Right lobe of liver (tissue), 4 donors: ENCODE measurements at regions not wholly inside any gene's neighbourhood (a gene's known extent, or its start where the extent isn't known, plus 50 kb on each side); places are given as distances from the start of the nearest gene placed in this dataset.

ENCODE experiments used
- POLR2A ChIP-seq: fragments of 450-650 bp; IDR thresholded peaks from one replicate; pipeline ENCODE4 v1.6.1; 2017; ENCODE audit warnings: antibody characterized with exemption, mild to moderate bottlenecking
- TF ChIP-seq, protein P1 (sequence below), 4 donors: fragments of 200-600 bp in 3 of 4; fragments of 450-650 bp in 1 of 4; IDR thresholded peaks; one replicate each; pipeline versions ENCODE4 v1.5.1 to v1.8.0; 2016 to 2022; ENCODE audit warnings: antibody characterized with exemption in 4 of 4, mild to moderate bottlenecking in 2 of 4
- donor health status: DM: no; HTN: no; CAD: no.
- donor health status: DM: no; HTN: no; CAD: no.
- donor health status: DM: no; HTN: yes; CAD: no.

DNA sequence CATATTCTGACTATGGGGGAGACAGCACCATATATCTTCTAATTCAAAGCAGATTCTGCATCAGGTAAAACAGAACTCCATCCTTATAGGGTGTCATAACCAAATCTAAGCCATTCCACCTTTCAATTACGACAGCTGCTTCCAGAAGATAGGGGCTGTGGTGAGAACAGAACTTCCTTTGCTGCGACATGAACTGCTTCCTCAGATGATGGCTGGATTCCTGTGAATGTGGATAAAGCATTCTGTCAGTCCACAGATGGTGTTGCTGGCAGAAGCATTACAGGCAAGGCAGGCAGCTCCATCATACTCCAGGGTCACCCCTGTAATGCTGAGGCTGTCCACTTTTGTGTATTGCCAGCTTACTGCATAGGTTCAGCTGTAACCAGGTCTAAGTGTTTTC, 122.0 kb downstream of the GPCPD1 start:
- TF ChIP-seq, protein P1, sequence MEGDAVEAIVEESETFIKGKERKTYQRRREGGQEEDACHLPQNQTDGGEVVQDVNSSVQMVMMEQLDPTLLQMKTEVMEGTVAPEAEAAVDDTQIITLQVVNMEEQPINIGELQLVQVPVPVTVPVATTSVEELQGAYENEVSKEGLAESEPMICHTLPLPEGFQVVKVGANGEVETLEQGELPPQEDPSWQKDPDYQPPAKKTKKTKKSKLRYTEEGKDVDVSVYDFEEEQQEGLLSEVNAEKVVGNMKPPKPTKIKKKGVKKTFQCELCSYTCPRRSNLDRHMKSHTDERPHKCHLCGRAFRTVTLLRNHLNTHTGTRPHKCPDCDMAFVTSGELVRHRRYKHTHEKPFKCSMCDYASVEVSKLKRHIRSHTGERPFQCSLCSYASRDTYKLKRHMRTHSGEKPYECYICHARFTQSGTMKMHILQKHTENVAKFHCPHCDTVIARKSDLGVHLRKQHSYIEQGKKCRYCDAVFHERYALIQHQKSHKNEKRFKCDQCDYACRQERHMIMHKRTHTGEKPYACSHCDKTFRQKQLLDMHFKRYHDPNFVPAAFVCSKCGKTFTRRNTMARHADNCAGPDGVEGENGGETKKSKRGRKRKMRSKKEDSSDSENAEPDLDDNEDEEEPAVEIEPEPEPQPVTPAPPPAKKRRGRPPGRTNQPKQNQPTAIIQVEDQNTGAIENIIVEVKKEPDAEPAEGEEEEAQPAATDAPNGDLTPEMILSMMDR (IDR thresholded peaks at IDR 0.05) = no peak
- TF ChIP-seq POLR2A = no peak
